HG03045 (cell line): ENCODE measurements at regions not wholly inside any gene's neighbourhood (a gene's known extent, or its start where the extent isn't known, plus 50 kb on each side); places are given as distances from the start of the nearest gene placed in this dataset.
"Not testable (repeated sequence)": the region's sequence is repeated elsewhere in the genome, so short reads cannot be mapped to it uniquely, and the experiment has no call there.

ENCODE experiments used
- ATAC-seq: cut with Tn5 transposase; IDR thresholded peaks from one replicate; pipeline ENCODE4 v1.9.1; 2021; ENCODE audit warnings: mild to moderate bottlenecking, moderate library complexity; ENCODE audit not compliant: unreplicated experiment

DNA sequence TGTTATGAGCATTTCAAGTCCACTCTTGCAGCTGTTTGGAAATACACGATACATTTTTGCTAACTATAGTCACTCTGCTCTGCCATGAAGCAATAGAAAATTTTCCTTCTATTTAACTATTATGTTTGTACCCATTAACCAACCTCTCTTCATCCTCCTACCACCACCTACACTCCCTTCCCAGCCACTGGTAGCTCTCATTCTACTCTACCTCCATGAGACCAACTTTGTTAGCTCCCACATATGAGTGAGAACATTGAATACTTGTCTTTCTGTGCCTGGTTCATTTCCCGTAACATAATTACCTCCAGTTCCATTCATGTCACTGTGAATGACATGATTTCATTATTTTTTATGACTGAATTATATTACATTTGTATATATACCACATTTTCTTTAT is 505.9 kb upstream of the CCNG1 start:
- ATAC-seq: no peak

DNA sequence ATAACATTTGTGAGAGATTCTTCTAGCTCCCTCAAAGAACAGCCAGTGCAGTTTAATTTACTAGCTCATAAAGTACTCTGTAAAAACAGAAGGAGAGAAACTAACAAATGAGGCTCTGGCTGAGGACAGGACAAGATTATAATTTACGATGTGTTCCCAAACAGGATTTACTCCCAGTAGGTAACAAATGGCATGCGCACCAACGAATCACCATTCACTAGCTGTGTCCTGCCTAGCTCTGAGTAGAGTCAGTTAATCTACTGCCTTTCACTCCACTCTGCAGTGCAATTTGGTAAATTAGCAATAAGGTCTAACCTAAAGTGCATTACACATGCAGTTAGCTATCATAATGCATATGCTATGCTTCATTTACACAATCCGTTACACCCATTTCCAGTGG is 497.4 kb upstream of the CCNG1 start:
- ATAC-seq: no peak

DNA sequence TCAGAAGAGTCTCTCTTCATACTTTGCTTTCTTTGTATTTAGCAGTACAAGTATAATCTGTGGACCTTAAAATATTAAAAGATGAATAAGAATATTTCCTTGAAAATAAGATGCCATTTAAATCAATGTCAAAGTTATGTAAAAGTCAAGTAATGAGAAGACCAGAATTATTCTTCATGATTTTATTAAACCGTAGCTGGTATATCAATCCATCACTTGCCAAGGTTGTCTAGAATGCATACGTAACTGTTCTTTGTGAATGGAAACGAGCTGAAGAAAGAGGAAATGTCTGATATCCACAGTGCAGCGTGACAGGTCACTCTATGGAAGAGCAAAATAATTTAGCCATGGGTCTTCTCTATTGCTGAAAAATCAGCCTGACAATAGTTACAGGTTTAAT is 488.7 kb upstream of the CCNG1 start:
- no peak for ATAC-seq

DNA sequence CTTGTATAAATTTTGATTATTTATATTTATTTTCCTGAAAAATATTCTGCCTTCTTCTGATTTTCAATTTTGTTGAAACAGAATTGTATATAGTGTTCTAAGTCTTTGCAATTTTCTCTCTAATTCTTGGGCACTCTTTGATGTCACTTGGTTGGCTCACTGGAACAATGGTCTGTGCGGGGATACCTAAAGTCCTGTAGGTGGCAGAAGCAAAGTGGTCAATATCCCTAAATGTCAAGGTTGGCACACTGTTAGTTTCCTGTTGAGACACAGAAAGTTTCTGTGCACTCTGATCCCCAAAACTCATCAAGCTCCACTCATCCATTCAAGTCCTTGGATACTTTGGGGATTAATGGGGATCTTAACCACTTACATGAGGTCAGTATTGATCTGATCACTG is 480.8 kb upstream of the CCNG1 start:
- no peak for ATAC-seq

DNA sequence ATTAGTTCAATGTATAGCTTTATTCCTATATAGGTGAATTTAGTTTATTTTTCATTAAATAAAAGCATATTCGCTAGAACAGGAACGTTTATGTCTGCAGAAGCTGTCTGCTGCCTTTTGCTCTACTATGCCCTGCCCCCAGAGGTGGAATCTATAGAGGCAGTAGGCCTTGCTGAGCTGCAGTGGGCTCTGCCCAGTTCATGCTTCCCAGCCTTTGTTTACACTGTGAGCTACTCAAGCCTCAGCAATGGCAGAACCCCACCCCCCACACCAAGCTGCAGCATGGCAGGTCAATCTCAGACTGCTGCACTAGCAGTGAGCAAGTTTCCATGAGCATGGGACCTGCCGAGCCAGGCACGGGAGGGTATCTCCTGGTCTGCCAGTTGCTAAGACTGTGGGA is 473.3 kb upstream of the CCNG1 start:
- ATAC-seq: not testable (repeated sequence)

DNA sequence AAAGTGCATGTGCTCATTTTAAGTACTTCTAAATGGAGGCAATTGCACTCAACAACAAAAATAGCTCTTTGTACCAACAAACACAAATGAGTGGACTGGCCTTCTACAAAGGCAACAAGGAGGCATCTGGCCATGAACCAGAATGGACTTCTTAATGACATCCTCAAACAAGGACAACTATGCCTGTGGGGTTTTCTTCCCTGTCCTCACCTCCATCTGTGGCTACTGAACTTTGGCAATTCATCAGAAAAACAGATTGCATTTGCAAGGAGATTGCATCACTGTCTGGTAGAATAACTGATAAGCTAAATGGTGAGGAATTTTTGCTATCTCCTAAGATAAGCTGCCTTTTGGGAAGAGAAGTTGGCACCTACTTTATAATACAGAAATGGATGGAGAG is 447.3 kb upstream of the CCNG1 start:
- no peak for ATAC-seq

DNA sequence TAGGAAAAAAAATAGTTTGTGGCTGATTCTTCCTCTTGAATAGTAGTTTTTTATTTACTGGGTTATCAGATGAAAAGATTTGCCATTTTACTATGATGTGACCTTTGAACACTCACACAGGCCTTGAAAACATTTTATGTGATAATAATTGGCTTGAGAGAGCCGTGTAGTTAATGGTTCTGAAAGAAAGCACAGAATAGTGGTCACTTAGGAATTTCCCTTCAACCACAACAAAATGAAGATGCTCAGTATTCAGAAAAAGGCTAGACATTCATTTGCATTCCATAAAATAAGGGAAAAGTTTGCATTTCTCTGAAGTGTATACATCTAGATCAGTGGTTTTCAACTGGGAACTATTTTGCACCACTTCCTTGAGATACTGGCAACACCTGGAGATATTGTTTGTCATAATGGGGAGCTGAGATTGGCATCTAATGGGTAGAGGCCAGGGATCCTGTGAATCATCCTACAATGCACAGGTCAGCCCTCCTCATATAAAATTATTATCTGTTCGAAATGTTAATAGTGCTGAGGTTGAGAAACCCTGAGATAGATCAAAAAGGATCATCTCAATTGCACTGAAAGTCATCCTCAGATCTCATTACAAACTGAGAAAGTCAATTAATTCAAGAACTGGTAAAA is 446.4 kb upstream of the CCNG1 start:
- ATAC-seq: peak; percentile 82

DNA sequence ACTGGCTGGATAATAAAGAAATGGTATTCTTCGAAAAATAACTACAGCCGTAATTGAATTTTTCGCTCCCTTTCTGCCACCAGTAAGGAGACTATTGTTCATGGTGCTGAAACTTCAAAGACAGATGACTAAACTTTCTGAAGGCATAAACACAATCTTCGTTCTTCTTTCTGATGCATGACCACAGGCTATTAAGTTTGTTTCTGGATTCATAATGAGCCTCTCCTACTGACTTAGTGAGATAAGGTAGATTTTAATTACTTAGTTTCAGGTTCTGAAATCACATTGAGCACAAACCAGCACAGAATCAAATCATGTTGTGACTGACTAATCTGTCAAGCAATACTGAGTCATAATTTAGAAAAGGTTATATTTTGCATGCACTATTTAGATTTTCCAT is 441.8 kb upstream of the CCNG1 start:
- no peak for ATAC-seq

DNA sequence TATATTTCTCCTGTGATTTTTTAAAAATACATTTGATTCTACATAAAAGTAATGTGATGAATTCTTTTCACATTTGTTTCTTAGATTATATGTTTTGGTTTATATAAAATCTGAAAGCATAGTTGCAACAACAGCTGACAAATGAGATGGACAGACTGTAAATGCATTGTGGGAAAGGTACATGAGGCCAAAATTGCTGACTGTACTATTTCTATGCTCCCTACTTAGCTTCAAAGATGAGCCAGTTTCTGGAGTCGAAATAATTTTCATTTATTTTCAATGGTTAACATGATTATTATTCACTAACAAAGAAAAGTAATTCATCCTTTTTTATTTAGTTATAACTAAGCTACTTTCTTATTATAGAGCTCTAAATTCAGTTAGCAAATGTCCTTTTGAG is 441.3 kb upstream of the CCNG1 start:
- no peak for ATAC-seq

DNA sequence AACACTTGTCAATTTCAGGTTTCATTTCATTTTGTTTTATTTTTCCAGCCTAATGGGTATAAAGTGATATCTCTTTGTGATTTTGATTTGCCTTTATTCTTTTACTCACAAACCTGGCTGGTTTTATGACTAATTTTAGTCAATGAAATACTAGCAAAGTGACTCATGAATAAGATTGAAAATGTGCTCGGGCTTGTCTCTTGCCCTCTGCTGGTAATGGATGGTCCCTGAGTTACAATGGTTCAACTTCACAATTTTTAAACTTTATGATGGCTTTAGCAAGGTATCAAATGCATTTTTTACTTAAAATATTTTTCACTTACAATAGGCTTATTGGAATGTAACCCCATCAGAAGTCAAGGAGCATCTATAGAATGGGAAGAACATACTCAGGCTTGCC is 431.4 kb upstream of the CCNG1 start:
- ATAC-seq: no peak

DNA sequence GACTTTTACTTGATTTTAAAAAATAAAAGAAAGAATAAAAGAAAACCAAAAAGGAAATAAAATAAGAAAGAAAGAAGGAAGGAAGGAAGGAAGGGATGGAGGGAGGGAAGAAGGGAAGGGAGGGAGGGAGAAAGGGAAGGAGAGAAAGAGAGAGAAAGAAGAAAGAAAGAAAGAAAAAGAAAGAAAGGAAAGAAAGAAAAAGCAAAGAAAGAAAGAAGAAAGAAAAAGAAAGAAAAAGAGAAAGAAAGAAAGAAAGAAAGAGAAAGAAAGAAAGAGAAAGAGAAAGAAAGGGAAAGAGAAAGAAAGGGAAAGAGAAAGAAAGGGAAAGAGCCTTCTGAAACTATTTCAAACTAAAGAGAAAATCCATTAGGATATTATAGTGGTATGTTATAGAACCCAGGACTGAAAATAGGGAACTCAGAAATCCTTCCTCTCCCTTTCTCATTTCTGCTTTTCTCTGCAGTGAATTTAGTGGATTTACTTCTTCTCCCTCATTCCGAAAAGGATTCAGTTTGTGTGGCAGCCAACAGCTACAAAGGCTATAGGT is 414.7 kb upstream of the CCNG1 start:
- ATAC-seq: no peak

DNA sequence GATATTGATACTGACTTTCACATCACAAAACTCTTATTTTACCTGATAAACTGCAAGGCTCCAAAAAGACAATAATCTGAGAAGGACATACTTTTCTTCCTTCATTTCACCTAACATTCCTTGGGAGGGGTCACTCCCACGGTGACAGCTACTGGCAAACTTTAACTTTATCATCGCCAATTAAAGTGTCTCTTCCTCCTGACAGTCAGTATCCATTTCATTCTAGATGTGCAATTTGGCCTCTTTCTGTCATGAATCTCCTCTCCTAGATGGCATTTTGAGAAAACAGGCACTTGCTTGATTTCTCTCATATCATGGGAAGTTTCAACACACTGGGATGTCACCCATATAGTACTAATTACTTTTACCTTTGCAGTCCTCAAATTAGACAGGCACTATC is 413.5 kb upstream of the CCNG1 start:
- no peak for ATAC-seq

DNA sequence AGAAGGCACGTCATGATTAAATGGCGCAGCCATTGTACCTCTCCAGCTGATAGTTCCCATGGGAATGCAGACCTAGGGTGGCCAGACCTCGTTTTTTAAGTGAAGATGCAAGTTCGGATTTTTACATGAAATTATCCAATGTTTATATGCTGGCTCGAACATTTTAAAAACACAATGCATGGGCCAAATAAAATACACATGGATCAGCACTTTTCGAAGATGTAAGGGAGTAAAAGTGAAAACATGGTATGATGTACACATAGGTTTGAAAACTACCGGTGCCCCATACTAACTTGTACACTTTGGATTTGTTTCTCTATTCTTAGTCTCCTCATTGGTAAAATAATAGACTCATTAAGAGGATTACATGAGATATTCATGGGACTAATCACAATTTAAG is 412.5 kb upstream of the CCNG1 start:
- no peak for ATAC-seq

DNA sequence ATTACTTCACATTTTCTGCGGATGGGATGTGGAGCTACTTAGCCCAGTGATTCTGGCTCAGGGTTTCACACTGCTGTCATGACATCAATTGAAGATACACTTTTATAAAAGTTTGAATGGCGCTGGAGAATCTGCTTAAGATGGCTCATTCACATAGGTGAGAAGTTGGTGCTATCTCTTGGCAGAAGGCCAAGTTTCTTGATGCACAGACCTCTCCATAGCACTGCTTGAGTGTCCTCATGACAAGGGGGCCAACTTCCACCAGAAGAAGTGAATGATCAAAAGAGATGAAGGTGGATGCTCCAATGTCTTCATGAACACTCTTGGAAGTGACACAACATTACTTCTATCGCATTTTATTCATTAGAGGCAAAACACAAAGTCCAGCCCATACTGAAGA is 403.7 kb upstream of the CCNG1 start:
- no peak for ATAC-seq

DNA sequence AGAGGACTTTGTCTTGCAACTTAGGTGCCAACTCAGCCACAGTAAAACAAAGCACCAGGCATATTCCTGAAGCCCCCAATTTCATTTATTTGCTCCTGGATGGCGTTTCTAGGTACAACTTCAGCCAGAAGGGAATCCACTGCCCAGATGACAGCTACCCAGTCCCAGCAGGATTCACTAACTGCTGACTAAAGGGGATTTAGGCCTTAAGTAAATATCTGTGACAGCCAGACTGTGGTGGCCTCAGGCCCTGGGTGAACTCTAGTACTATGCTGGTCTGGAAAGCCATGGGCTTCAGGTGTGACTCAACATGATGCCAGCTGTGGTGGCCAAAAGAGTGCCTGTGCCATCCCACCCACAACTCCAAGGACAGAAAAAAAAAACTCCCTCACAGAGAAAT is 396.1 kb upstream of the CCNG1 start:
- ATAC-seq: no peak

DNA sequence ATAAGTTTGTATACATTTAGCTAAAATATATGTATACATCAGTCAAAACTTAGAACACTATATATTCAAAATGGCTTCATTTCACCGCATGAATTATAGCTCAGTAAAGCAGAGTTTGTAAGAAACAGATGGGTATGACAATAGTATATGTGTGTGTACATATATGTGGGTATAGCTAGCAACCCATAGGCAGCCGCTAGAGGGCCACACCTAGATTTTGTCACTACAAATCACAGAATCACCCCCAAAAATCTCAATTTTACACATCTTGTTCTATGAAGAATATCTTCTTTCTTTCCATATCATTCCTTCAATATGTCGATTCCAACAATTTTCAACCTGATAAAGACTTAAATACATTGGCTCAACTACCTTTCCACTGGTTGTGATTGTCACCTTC is 357.8 kb upstream of the CCNG1 start:
- ATAC-seq: no peak

DNA sequence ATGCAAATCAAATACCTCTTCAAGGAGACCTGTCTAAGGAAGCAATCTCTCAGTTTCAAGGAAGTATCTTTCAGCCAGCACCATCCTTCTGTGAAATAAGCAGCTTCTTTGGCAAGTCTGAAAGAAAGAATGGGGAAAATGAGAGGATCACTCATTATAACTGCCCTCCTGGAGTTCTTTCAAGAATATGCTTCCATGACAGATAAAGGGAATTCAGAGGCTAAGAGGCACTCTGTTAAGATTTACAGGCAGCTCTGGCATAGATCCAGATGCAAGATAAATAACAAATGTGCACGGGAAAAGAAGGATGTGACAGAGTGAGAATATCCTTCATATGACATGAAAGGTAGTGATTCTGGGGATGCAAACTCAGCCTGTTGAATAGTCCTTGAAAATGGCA is 348.2 kb upstream of the CCNG1 start:
- ATAC-seq: no peak

DNA sequence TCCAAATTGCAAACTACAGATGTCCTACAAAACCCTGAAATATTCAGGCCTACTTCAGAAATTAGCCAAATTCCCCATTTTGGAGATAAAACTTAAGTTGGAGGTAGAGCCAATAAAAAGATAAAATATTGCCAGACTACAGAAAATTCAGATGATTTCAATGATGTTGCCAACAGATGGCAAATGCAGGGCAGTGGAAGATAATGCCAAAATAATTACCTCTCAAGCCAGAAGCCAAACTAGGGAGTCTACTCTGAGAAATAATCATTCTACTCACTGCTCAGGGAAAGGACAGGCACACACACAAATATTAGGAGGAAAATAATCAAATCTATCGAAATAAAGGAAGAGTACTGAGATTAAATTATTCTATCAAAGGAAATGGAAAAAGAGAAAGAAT is 347.5 kb upstream of the CCNG1 start:
- no peak for ATAC-seq

DNA sequence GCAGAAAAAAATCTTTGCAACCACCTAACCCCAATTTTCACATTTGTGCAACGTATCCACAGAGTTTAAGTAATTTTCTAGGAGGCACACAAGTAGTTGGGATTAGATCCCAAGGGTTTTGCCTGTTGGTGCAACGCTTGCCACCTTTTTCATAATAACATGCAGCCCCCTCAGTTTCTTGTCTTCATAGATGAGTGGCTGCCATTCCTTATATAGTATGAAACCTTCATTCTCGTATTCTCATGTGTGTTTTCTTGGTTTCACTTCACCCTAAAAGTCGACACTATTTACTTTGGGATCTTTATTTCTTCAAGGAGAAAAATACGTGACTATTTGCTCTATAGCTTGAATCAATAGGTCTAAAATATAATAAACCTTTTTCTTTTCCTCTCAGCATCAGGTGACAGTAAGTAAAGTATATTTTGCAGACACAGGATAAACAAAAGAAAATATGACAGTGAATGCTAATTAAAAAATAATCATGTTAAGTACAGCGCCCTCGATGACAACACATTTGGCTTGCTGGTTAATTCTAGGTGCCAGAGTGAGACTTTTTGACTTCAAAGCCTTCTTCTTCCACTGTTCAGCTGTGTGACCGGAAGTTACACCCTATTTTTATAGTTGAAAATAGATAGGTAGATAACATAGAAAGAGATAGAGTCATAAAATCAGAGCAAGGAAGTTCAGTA is 342.8 kb upstream of the CCNG1 start:
- ATAC-seq: peak; percentile 90

DNA sequence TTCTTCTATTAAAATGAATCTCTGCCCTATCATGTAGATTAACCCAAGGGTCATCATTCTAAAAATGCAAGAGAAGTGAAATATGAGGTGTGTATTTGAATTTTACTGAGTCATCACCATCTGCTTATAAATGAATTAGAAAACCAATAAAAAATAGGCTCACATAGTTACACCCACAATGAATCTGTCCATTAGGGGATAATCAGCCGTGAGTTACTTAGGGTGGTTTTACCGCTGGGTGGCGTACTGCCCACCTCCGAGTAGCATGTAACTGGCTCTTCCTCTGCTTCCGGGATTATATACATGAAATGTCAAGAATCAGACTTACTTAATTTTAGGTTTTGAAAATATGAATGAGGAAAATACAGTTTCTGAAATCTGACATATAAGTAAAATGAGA is 332.9 kb upstream of the CCNG1 start:
- no peak for ATAC-seq

DNA sequence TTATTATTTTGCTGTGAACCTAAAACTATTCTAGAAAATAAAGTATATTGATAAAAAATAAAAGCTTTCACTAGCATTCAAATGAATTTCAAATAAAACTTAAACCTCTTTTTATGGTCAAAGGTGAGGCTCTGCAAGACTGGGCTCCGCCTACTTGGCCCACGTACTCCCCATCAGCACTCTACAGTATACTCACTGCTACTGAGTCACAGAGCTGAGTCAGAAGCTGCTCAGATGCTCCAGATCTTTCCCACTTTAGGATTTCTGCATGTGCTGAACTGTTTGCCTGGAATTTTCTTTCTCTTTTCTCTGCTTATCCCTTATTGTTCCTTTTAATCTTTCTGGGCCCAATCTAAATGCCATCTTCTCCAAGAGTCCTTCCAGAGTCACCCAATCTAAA is 331.9 kb upstream of the CCNG1 start:
- no peak for ATAC-seq

DNA sequence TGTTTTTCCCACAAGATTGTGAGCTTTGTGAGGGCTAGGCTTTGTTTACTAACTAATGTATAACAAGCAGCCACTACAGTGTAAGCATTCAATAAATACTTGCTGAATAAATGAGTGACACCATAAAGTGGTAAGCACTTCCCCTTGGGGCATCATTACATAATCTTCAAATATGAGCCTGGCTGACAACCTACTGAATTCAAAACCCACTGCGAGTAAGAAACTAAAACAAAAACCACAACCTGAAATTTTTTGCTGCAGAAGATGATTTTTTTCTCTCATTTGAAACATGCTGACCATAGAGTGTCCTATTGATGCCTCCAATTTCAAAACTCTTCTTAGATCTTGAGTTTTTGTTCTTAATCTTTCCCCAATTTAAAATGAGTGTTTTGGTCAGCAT is 331.3 kb upstream of the CCNG1 start:
- ATAC-seq: no peak

DNA sequence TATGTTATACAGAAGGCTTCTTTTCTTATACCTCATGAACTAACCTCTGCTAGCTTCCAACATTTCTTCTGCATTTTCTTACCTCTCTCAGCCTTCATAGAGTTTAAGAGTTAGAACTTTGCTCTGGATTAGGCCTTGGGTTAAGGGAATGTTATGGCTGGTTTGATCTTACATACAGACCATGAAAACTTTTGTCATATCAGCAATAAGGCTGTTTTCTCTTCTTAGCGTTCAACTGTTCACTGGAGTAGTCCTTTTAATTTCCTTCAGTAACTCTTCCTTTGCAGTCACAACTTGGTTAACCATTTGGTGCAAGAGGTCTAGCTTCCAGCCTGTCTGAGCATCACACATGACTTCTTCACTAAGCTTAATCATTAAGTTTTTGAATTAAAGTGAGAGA is 329.0 kb upstream of the CCNG1 start:
- ATAC-seq: no peak
